Fibroblast of the aortic adventitia (primary cell): ENCODE measurements at regions not wholly inside any gene's neighbourhood (a gene's known extent, or its start where the extent isn't known, plus 50 kb on each side); places are given as distances from the start of the nearest gene placed in this dataset.
A peak's percentile ranks its signal among the peaks of the same experiment; 100 is the strongest.

Experiments used
- DNase-seq: peaks from one replicate; pipeline ENCODE4 v3.0.0-alpha.2; 2010; ENCODE audit warnings: low read depth
- H3K4me3 ChIP-seq: 2 replicates; pipeline ENCODE4 v1.5.1; 2011; ENCODE audit warnings: low read depth, mild to moderate bottlenecking, control low read depth, low read length, moderate library complexity
- CTCF ChIP-seq: IDR thresholded peaks from 2 replicates; pipeline ENCODE4 v1.5.1; 2011; ENCODE audit warnings: mild to moderate bottlenecking, low read length, control low read depth, inconsistent platforms; ENCODE audit not compliant: insufficient read depth

GRCh38 chr5:107127878-107128277 is 542.9 kb downstream of the EFNA5 start:
- DNase-seq, result no peak
- no peak overlapping the region for H3K4me3 ChIP-seq
- no peak for TF ChIP-seq CTCF

DNA sequence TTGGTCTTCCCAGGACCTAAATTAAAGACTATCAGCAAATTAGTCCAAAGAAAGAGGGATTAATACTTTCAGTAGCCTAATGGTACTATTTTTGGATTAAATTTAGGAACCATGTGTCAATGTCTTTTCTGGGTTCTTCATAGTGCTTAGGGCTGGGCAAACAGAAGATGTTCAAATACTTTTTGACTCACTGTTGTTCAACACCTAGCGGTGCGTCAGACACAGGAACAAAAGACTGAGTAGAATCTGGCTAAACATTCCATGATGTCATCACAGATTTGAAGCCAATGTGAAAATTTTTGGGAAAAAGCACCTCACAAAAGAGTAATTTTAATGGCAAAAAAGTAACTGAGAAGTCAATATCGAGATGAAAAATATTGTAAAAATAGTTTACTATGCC is 544.4 kb downstream of the EFNA5 start:
- no peak for DNase-seq
- no peak for TF ChIP-seq CTCF
- H3K4me3 ChIP-seq, result no peak overlapping the region

DNA sequence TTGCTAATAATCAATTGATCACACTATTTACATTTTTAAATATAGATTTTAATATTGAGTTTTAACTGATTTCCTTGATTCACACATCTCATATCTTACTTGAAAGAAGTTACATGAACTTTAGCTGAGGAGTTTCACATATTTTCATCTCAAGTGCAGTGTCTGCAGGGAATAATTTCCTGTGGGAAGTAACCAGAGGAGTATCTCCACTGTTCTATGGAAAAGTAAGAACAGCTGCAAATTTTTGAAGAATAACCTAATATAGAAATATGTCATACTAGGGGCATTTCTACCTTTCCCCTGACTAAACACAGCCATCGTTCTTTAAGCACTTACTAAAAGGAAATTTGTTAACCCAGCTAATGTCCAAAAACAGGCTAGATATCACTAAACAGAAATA is 546.4 kb downstream of the EFNA5 start:
- DNase-seq, result no peak
- TF ChIP-seq CTCF, result no peak

GRCh38 chr5:107123014-107123413 is 547.7 kb downstream of the EFNA5 start:
- DNase-seq, result no peak
- no peak for TF ChIP-seq CTCF
- H3K4me3 ChIP-seq, result no peak overlapping the region

More for the DNA sequence above, 546.4 kb downstream of the EFNA5 start:
- H3K4me3 ChIP-seq, result no peak overlapping the region

GRCh38 chr5:107121793-107122519 is 548.8 kb downstream of the EFNA5 start:
- TF ChIP-seq CTCF, result no peak
- H3K4me3 ChIP-seq, result no peak overlapping the region
- peak; percentile 6 for DNase-seq

DNA sequence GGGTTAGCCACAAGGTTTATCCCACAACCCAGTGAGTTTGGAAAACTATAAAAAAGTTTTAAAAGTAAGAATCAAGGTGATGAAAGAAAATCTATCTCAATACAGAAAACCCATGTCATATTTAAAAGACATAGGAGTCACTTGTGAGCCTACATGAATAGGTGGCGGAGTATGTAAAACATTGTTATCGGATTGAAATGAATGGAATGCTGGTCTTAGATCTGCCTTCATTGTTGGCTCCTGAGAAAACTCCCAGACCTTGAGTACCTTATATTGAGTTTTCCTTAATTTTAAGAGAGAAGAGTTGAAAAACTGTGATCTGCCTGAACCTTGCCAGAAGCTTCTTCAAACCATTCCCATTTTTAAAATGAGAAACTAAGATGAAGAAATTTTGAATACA is 551.1 kb downstream of the EFNA5 start:
- H3K4me3 ChIP-seq, result no peak overlapping the region
- DNase-seq, result no peak
- TF ChIP-seq CTCF, result no peak
